ENCODE measurements at regions not wholly inside any gene's neighbourhood (a gene's known extent, or its start where the extent isn't known, plus 50 kb on each side); places are given as distances from the start of the nearest gene placed in this dataset.
A peak's percentile ranks its signal among the peaks of the same experiment; 100 is the strongest.

- peak; percentile 44 for TF ChIP-seq CTCF (IDR thresholded peaks at IDR 0.05; ENCODE audit: insufficient read depth, low read length)
- H3K4me3 ChIP-seq (ENCODE audit: low read depth, low read length): peak overlapping the region; percentile 29
- DNase-seq (ENCODE audit: low read depth): peak; percentile 69
Measured at GRCh38 chr5:125412561-125413495, 666.4 kb upstream of the ZNF608 start.

DNA sequence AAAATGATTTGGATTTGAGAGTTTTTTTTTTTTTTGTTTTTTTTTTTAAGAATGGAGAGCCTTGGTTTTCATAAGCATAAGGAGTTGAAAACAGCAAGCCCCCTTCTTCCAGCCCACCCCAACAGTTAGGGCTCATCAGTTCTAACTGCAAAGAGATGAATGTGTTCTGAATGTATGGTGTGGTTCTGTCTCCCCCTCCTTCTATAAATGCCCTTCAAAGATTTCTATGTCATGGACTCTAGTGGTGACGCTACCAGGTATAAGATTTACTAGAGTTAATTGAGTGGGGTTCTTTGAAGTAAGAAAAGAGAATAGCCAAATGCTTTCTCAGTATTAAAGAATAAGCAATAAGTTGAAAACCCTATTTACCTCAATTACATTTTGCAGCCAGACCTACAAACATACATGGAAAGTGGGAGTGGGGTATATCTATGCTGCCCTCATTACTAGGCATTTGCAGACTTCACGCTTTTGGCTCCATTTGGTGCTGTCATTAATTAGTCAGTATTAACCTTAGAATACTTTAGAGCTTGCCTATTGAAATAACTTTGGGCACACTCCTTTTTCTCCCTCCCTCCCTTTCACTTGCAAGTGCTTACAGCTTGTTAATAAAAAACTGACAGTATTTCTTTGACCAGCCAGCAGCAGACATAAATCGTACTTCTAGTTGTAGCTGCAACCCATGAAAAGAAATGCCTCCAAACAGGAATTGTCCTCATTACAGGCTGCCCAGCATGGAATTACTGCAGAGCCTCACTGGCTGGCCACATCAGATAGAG is 667.2 kb upstream of the ZNF608 start:
- TF ChIP-seq CTCF (IDR thresholded peaks at IDR 0.05; ENCODE audit: insufficient read depth, low read length): no peak
- DNase-seq (ENCODE audit: low read depth): peak; percentile 7
- H3K4me3 ChIP-seq (ENCODE audit: low read depth, low read length): no peak overlapping the region

DNA sequence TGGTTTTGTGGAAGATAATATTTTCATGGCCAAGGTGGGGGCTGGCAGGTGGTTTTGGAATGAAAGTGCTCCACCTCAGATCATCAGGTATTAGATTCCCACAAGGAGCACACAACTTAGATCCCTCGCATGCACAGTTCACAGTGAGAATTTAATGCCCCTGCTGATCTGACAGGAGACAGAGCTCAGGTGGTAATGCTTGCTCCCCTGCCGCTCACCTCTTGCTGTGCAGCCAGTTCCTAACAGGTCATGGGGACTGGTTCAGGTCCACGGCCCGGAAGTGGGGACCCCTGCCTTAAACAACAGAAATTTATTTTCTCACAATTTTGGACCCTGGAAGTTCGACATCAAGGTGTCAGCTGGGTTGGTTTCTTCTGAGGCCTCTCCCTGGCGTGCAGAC is 668.7 kb upstream of the ZNF608 start:
- TF ChIP-seq CTCF (IDR thresholded peaks at IDR 0.05; ENCODE audit: insufficient read depth, low read length): no peak
- no peak for DNase-seq (ENCODE audit: low read depth)
- no peak overlapping the region for H3K4me3 ChIP-seq (ENCODE audit: low read depth, low read length)

GRCh38 chr5:125416055-125416454 is 669.6 kb upstream of the ZNF608 start:
- DNase-seq (ENCODE audit: low read depth): no peak
- no peak for TF ChIP-seq CTCF (IDR thresholded peaks at IDR 0.05; ENCODE audit: insufficient read depth, low read length)
- H3K4me3 ChIP-seq (ENCODE audit: low read depth, low read length): no peak overlapping the region

GRCh38 chr5:125421006-125421405 is 674.6 kb upstream of the ZNF608 start:
- TF ChIP-seq CTCF (IDR thresholded peaks at IDR 0.05; ENCODE audit: insufficient read depth, low read length): no peak
- no peak overlapping the region for H3K4me3 ChIP-seq (ENCODE audit: low read depth, low read length)
- no peak for DNase-seq (ENCODE audit: low read depth)

DNA sequence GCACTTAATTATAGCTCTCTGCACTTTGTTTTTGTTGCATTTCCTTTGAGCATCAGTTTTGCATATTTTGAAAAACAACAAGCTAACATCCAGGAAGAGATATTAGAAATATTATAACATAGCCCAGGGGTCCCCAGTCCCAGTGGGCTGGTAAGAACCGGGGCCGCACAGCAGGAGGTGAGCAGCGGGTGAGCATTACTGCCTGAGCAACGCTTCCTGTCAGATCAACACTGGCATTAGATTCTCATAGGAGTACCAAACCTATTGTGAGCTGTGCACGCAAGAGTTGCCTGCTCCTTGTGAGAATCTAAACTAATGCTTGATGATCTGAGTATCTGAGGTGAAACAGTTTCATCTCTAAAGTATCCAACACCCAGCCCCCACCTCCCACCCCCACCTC is 675.9 kb upstream of the ZNF608 start:
- TF ChIP-seq CTCF (IDR thresholded peaks at IDR 0.05; ENCODE audit: insufficient read depth, low read length): no peak
- no peak for DNase-seq (ENCODE audit: low read depth)

More for the DNA sequence above, 675.9 kb upstream of the ZNF608 start:
- no peak overlapping the region for H3K4me3 ChIP-seq (ENCODE audit: low read depth, low read length)
